GM19035 (cell line): ENCODE measurements at regions not wholly inside any gene's neighbourhood (a gene's known extent, or its start where the extent isn't known, plus 50 kb on each side); places are given as distances from the start of the nearest gene placed in this dataset.

Experiments used
- ATAC-seq: cut with Tn5 transposase; IDR thresholded peaks from one replicate; pipeline ENCODE4 v1.9.1; 2021; ENCODE audit not compliant: unreplicated experiment

- no peak for ATAC-seq
These were observed 182.8 kb downstream of the PIK3C3 start for GRCh38 chr18:42137693-42138375.

GRCh38 chr18:42141439-42141838, 186.4 kb downstream of the PIK3C3 start:
- no peak for ATAC-seq

- ATAC-seq, result no peak
These were observed 200.0 kb downstream of the PIK3C3 start for GRCh38 chr18:42155024-42155423.

- ATAC-seq, result no peak
These were observed 201.2 kb downstream of the PIK3C3 start for GRCh38 chr18:42156281-42156680.

GRCh38 chr18:42157420-42157819, 202.4 kb downstream of the PIK3C3 start:
- ATAC-seq, result no peak

- no peak for ATAC-seq
These were observed 202.8 kb downstream of the PIK3C3 start for GRCh38 chr18:42157878-42158277.

GRCh38 chr18:42159146-42159545, 204.1 kb downstream of the PIK3C3 start:
- no peak for ATAC-seq

GRCh38 chr18:42163321-42163720, 208.3 kb downstream of the PIK3C3 start:
- ATAC-seq, result no peak

- no peak for ATAC-seq
These were observed 209.5 kb downstream of the PIK3C3 start for GRCh38 chr18:42164556-42164955.

GRCh38 chr18:42165922-42166513, 211.0 kb downstream of the PIK3C3 start:
- ATAC-seq, result no peak

GRCh38 chr18:42168487-42168886, 213.5 kb downstream of the PIK3C3 start:
- ATAC-seq, result no peak

GRCh38 chr18:42168907-42169306, 213.9 kb downstream of the PIK3C3 start:
- no peak for ATAC-seq

GRCh38 chr18:42174909-42175308, 219.9 kb downstream of the PIK3C3 start:
- no peak for ATAC-seq

GRCh38 chr18:42176599-42176998, 221.6 kb downstream of the PIK3C3 start:
- no peak for ATAC-seq

- ATAC-seq, result no peak
These were observed 222.4 kb downstream of the PIK3C3 start for GRCh38 chr18:42177390-42177789.

GRCh38 chr18:42178376-42179080, 223.5 kb downstream of the PIK3C3 start:
- ATAC-seq, result no peak

- ATAC-seq, result no peak
These were observed 224.6 kb downstream of the PIK3C3 start for GRCh38 chr18:42179542-42180121.

GRCh38 chr18:42181474-42181873, 226.4 kb downstream of the PIK3C3 start:
- ATAC-seq, result no peak

GRCh38 chr18:42182728-42183700, 228.0 kb downstream of the PIK3C3 start:
- no peak for ATAC-seq

GRCh38 chr18:42183746-42184145, 228.7 kb downstream of the PIK3C3 start:
- ATAC-seq, result no peak
